Endothelial cell of umbilical vein (primary cell): ENCODE measurements at regions not wholly inside any gene's neighbourhood (a gene's known extent, or its start where the extent isn't known, plus 50 kb on each side); places are given as distances from the start of the nearest gene placed in this dataset.

ENCODE experiments used
- BruUV-seq: library from RNA; stranded (reverse); fragments of 400-500 nt; replicated peaks from 2 replicates; lab custom pipeline; 2021; lab: Mats Ljungman, UMichigan
- CTCF ChIA-PET: fragments of 300-600, 350-600 bp; sonication (Branson Sonifier 250); formaldehyde crosslinking; loops from one replicate; lab custom pipeline; 2021; ENCODE audit warnings: antibody characterized with exemption, inconsistent platforms; lab: Charles Lee
- POLR2A ChIA-PET: fragments of 300-600, 350-600 bp; sonication (Branson Sonifier 250); formaldehyde crosslinking; loops from one replicate; lab custom pipeline; 2021; ENCODE audit warnings: antibody characterized with exemption, inconsistent platforms; lab: Charles Lee
- DNase-seq: peaks from one replicate; pipeline ENCODE4 v3.0.0-alpha.2; 2011; ENCODE audit warnings: low read depth, low spot score
- FAIRE-seq: peaks from 2 replicates; lab custom pipeline; 2011; peaks lifted over from hg19 to GRCh38; lab: Jason Lieb, UNC
- H2AFZ ChIP-seq: 2 replicates; pipeline ENCODE4 v1.6.0; 2012; ENCODE audit warnings: low read depth, low read length, control low read depth, inconsistent platforms
- H3K27ac ChIP-seq: 2 replicates; pipeline ENCODE4 v1.5.1; 2011; ENCODE audit warnings: low read depth, mild to moderate bottlenecking, control low read depth, low read length, moderate library complexity; ENCODE audit not compliant: insufficient read depth
- H3K27me3 ChIP-seq, 2 experiments: 2 replicates each; pipeline versions ENCODE4 v1.6.0 to v1.6.1; 2011; ENCODE audit warnings: low read length in 2 of 2, mixed read lengths in 1 of 2; ENCODE audit not compliant: control insufficient read depth in 2 of 2, insufficient read depth in 2 of 2
- H3K36me3 ChIP-seq, 2 experiments: 2 replicates in 1 of 2; 3 replicates in 1 of 2; pipeline ENCODE4 v1.5.1; 2011; ENCODE audit warnings: low read length in 2 of 2, mild to moderate bottlenecking in 1 of 2, moderate library complexity in 1 of 2; ENCODE audit not compliant: control insufficient read depth in 2 of 2, insufficient read depth in 2 of 2; ENCODE audit errors: extremely low read depth in 1 of 2
- H3K4me1 ChIP-seq: 3 replicates; pipeline ENCODE4 v1.5.1; 2011; ENCODE audit warnings: mild to moderate bottlenecking, low read length; ENCODE audit not compliant: control insufficient read depth, insufficient read depth; ENCODE audit errors: extremely low read depth
- H3K4me2 ChIP-seq: 2 replicates; pipeline ENCODE4 v1.6.1; 2011; ENCODE audit warnings: low read length, control low read depth, mixed read lengths; ENCODE audit not compliant: insufficient read depth
- H3K4me3 ChIP-seq, 3 experiments: fragments of 200-600 bp in 1 of 3; sonication (generic), shearing (Covaris generic) in 1 of 3; replicated peaks in 1 of 3; 2 replicates each; pipeline ENCODE4 v1.5.1; 2011 to 2016; ENCODE audit warnings: control low read depth in 3 of 3, low read length in 3 of 3, mild to moderate bottlenecking in 2 of 3, inconsistent platforms in 1 of 3, low read depth in 1 of 3, moderate library complexity in 1 of 3; ENCODE audit not compliant: insufficient read depth in 1 of 3
- H3K79me2 ChIP-seq: 2 replicates; pipeline ENCODE4 v1.6.0; 2012; ENCODE audit warnings: low read length, inconsistent platforms; ENCODE audit not compliant: control insufficient read depth, insufficient read depth
- H3K9ac ChIP-seq: replicated peaks from 2 replicates; pipeline ENCODE3; 2011; ENCODE audit warnings: low read length, control low read depth; ENCODE audit not compliant: insufficient read depth; ENCODE audit errors: extremely low read depth
- H3K9me1 ChIP-seq: replicated peaks from 3 replicates; pipeline ENCODE4 v1.6.0; 2011; ENCODE audit warnings: mild to moderate bottlenecking, low read length; ENCODE audit not compliant: control insufficient read depth, insufficient read depth; ENCODE audit errors: extremely low read depth
- H3K9me3 ChIP-seq: replicated peaks from 2 replicates; pipeline ENCODE4 v1.5.1; 2012; ENCODE audit warnings: low read length, inconsistent platforms; ENCODE audit not compliant: control insufficient read depth, insufficient read depth
- H4K20me1 ChIP-seq: replicated peaks from 2 replicates; pipeline ENCODE3; 2011; ENCODE audit warnings: mild to moderate bottlenecking, low read length; ENCODE audit not compliant: control insufficient read depth, insufficient read depth; ENCODE audit errors: extremely low read depth
- EZH2 ChIP-seq: IDR thresholded peaks from 2 replicates; pipeline ENCODE4 v1.6.1; 2012; ENCODE audit warnings: borderline replicate concordance, low read depth, mild to moderate bottlenecking, moderate library complexity, low read length, inconsistent platforms; ENCODE audit not compliant: severe bottlenecking
- FOS ChIP-seq: IDR thresholded peaks from 2 replicates; pipeline ENCODE4 v1.6.1; 2011; ENCODE audit warnings: mild to moderate bottlenecking, low read length, moderate library complexity, borderline replicate concordance; ENCODE audit not compliant: insufficient read depth
- GATA2 ChIP-seq: IDR thresholded peaks from 2 replicates; pipeline ENCODE4 v1.7.0; 2011; ENCODE audit warnings: low read depth, mild to moderate bottlenecking, moderate library complexity, mixed read lengths, low read length; ENCODE audit not compliant: insufficient read length, insufficient read depth
- JUN ChIP-seq: IDR thresholded peaks from 2 replicates; pipeline ENCODE4 v1.6.1; 2011; ENCODE audit warnings: borderline replicate concordance, low read depth; ENCODE audit not compliant: insufficient read length, insufficient read depth
- MYC ChIP-seq: IDR thresholded peaks from one replicate; pipeline ENCODE4 v1.6.1; 2011; ENCODE audit warnings: mild to moderate bottlenecking, low read depth, low read length
- POLR2A ChIP-seq: IDR thresholded peaks from 2 replicates; pipeline ENCODE4 v1.6.1; 2012; ENCODE audit warnings: low read depth, mild to moderate bottlenecking, control low read depth, low read length
- POLR2AphosphoS5 ChIP-seq: IDR thresholded peaks from 2 replicates; pipeline ENCODE4 v1.6.1; 2012; ENCODE audit warnings: low read depth, mild to moderate bottlenecking, control low read depth, low read length, moderate library complexity; ENCODE audit not compliant: insufficient read depth
- dilution Hi-C: fragments of 300-500 bp; cut with MboI; formaldehyde crosslinking; loops from one replicate; pipeline ENCODE4 v1.15.0; 2019; ENCODE audit warnings: low sequenced_read_pairs; ENCODE audit not compliant: extremely low pct_ligation_motif_present
- intact Hi-C: fragments of 100-400 bp; cut with micrococcal nuclease; formaldehyde crosslinking; loops from one replicate; pipeline ENCODE4 v1.10.0; 2022
- TF ChIP-seq, protein P1 (sequence below), 2 donors: IDR thresholded peaks; 1 replicate in 1 of 2; 2 replicates in 1 of 2; pipeline ENCODE4 v1.5.1; 2011; ENCODE audit warnings: low read length in 2 of 2, mild to moderate bottlenecking in 2 of 2, moderate library complexity in 2 of 2, control low read depth in 1 of 2, inconsistent platforms in 1 of 2, low read depth in 1 of 2; ENCODE audit not compliant: insufficient read depth in 1 of 2; ENCODE audit errors: extremely low read depth in 1 of 2
- TF ChIP-seq, protein P2 (sequence below): IDR thresholded peaks from 2 replicates; pipeline ENCODE4 v1.6.1; 2011; ENCODE audit not compliant: insufficient read depth, insufficient read length

GRCh38 chr7:45404622-45405021 is 169.5 kb upstream of the ADCY1 start:
- Histone ChIP-seq H3K79me2 (no peaks in the 10 kb centered on the region), H3K4me1 (no peaks in the 10 kb centered on the region), H2AFZ (no peak overlapping the region), H3K27me3 (no peaks in the 10 kb centered on the region), H3K9ac (no peak overlapping the region), H3K9me1 (peaks cover 2% of the 10 kb centered on the region), H3K4me2 (no peak overlapping the region), H3K4me3 (no peak overlapping the region), H3K27ac (no peak overlapping the region), H3K9me3 (no peaks in the 10 kb centered on the region), H4K20me1 (no peaks in the 10 kb centered on the region), H3K36me3 (no peaks in the 10 kb centered on the region)
- no peak for FAIRE-seq
- ChIA-PET CTCF (no interaction called here), POLR2A (no interaction called here)
- dilution Hi-C loops = no loop called here
- intact Hi-C loops = no loop called here
- no peak for DNase-seq
- TF ChIP-seq MYC (no peak), POLR2A (no peak), EZH2 (no peak), FOS (no peak), POLR2AphosphoS5 (no peak), JUN (no peak), GATA2 (no peak)
- TF ChIP-seq, protein P1, sequence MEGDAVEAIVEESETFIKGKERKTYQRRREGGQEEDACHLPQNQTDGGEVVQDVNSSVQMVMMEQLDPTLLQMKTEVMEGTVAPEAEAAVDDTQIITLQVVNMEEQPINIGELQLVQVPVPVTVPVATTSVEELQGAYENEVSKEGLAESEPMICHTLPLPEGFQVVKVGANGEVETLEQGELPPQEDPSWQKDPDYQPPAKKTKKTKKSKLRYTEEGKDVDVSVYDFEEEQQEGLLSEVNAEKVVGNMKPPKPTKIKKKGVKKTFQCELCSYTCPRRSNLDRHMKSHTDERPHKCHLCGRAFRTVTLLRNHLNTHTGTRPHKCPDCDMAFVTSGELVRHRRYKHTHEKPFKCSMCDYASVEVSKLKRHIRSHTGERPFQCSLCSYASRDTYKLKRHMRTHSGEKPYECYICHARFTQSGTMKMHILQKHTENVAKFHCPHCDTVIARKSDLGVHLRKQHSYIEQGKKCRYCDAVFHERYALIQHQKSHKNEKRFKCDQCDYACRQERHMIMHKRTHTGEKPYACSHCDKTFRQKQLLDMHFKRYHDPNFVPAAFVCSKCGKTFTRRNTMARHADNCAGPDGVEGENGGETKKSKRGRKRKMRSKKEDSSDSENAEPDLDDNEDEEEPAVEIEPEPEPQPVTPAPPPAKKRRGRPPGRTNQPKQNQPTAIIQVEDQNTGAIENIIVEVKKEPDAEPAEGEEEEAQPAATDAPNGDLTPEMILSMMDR (IDR thresholded peaks at IDR 0.05; ENCODE audit: extremely low read depth in 1 of 2, insufficient read depth in 1 of 2, low read depth in 1 of 2, low read length in 2 of 2) = no peak
- TF ChIP-seq, protein P2, sequence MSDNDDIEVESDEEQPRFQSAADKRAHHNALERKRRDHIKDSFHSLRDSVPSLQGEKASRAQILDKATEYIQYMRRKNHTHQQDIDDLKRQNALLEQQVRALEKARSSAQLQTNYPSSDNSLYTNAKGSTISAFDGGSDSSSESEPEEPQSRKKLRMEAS = no peak
- BruUV-seq = no TSS peak
